IMR-90 (cell line): ENCODE measurements at regions not wholly inside any gene's neighbourhood (a gene's known extent, or its start where the extent isn't known, plus 50 kb on each side); places are given as distances from the start of the nearest gene placed in this dataset.

Experiments used
- MAFK ChIP-seq: IDR thresholded peaks from 2 replicates; pipeline ENCODE4 v1.6.1; 2012; ENCODE audit warnings: low read depth, low read length, improper control_type of control experiment
- NFE2L2 ChIP-seq: fragments of 150-350 bp; IDR thresholded peaks from 2 replicates; pipeline ENCODE4 v1.6.1; 2016; ENCODE audit warnings: low read depth, mild to moderate bottlenecking, low read length
- POLR2A ChIP-seq: IDR thresholded peaks from 2 replicates; pipeline ENCODE4 v1.6.1; 2012; ENCODE audit warnings: mild to moderate bottlenecking, low read depth, low read length
- SMC3 ChIP-seq: fragments of 150-350 bp; IDR thresholded peaks from 2 replicates; pipeline ENCODE4 v1.6.1; 2016; ENCODE audit warnings: low read depth, mild to moderate bottlenecking, antibody characterized with exemption, low read length, moderate library complexity
- TF ChIP-seq, protein P1 (sequence below): conservative IDR thresholded peaks from 2 replicates; pipeline ENCODE4 v1.5.1; 2012; ENCODE audit warnings: mild to moderate bottlenecking, low read depth, low read length, improper control_type of control experiment

DNA sequence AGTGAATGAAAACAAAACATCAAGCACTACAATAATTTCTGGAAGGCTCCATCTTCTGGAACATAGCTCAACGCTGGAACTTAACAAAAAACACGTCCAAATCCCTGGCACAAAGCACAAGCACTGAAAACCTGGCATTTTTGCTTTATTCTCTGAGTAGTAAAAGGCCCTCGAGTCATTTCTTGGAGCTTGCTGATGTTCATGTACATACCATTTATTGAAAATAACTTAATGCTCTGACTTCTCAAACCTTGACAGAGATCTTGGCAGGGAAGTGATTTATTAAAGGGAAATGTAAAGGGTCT is 76.5 kb upstream of the STK17B start:
- TF ChIP-seq, protein P1, sequence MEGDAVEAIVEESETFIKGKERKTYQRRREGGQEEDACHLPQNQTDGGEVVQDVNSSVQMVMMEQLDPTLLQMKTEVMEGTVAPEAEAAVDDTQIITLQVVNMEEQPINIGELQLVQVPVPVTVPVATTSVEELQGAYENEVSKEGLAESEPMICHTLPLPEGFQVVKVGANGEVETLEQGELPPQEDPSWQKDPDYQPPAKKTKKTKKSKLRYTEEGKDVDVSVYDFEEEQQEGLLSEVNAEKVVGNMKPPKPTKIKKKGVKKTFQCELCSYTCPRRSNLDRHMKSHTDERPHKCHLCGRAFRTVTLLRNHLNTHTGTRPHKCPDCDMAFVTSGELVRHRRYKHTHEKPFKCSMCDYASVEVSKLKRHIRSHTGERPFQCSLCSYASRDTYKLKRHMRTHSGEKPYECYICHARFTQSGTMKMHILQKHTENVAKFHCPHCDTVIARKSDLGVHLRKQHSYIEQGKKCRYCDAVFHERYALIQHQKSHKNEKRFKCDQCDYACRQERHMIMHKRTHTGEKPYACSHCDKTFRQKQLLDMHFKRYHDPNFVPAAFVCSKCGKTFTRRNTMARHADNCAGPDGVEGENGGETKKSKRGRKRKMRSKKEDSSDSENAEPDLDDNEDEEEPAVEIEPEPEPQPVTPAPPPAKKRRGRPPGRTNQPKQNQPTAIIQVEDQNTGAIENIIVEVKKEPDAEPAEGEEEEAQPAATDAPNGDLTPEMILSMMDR: no peak
- TF ChIP-seq POLR2A (no peak), SMC3 (no peak), NFE2L2 (no peak), MAFK (no peak)
